Ishikawa (cell line): ENCODE measurements at regions not wholly inside any gene's neighbourhood (a gene's known extent, or its start where the extent isn't known, plus 50 kb on each side); places are given as distances from the start of the nearest gene placed in this dataset.

Experiments used
- CEBPB ChIP-seq: IDR thresholded peaks from 2 replicates; pipeline ENCODE4 v1.6.1; 2012
- CREB1 ChIP-seq: IDR thresholded peaks from 2 replicates; pipeline ENCODE4 v1.6.1; 2012; ENCODE audit warnings: low read depth
- EGR1 ChIP-seq: IDR thresholded peaks from 2 replicates; pipeline ENCODE4 v1.6.1; 2012
- EP300 ChIP-seq: IDR thresholded peaks from 2 replicates; pipeline ENCODE4 v1.6.1; 2012; ENCODE audit warnings: borderline replicate concordance
- FOXM1 ChIP-seq: IDR thresholded peaks from 2 replicates; pipeline ENCODE4 v1.6.1; 2012; ENCODE audit warnings: low read depth, borderline replicate concordance
- MAX ChIP-seq: IDR thresholded peaks from 2 replicates; pipeline ENCODE4 v1.6.1; 2012
- NFIC ChIP-seq: IDR thresholded peaks from 2 replicates; pipeline ENCODE4 v1.6.1; 2012
- RAD21 ChIP-seq: IDR thresholded peaks from 2 replicates; pipeline ENCODE4 v1.6.1; 2012; ENCODE audit warnings: low read depth
- REST ChIP-seq: IDR thresholded peaks from 2 replicates; pipeline ENCODE4 v1.6.1; 2012; ENCODE audit warnings: low read depth, mild to moderate bottlenecking
- TAF1 ChIP-seq: IDR thresholded peaks from 2 replicates; pipeline ENCODE4 v1.6.1; 2012; ENCODE audit warnings: low read depth, mild to moderate bottlenecking
- TCF12 ChIP-seq: IDR thresholded peaks from 2 replicates; pipeline ENCODE4 v1.6.1; 2012; ENCODE audit warnings: low read depth
- TEAD4 ChIP-seq: IDR thresholded peaks from 2 replicates; pipeline ENCODE4 v1.6.1; 2012
- USF1 ChIP-seq: IDR thresholded peaks from 2 replicates; pipeline ENCODE4 v1.6.1; 2012
- YY1 ChIP-seq: IDR thresholded peaks from 2 replicates; pipeline ENCODE4 v1.6.1; 2012; ENCODE audit warnings: low read depth
- ZBTB7A ChIP-seq: IDR thresholded peaks from 2 replicates; pipeline ENCODE4 v1.6.1; 2012; ENCODE audit warnings: low read depth

GRCh38 chr5:36397901-36398536, 96.3 kb upstream of the RANBP3L start:
- no peak for TF ChIP-seq ZBTB7A
- TF ChIP-seq FOXM1, result no peak
- TF ChIP-seq TEAD4, result no peak
- TF ChIP-seq EP300, result no peak
- TF ChIP-seq TAF1, result no peak
- TF ChIP-seq RAD21, result peak; percentile 71
- TF ChIP-seq MAX, result no peak
- no peak for TF ChIP-seq YY1

- no peak for TF ChIP-seq EP300
- no peak for TF ChIP-seq YY1
- no peak for TF ChIP-seq CREB1
- TF ChIP-seq MAX, result no peak
- TF ChIP-seq REST, result no peak
- no peak for TF ChIP-seq ZBTB7A
- no peak for TF ChIP-seq TAF1
- TF ChIP-seq TEAD4, result no peak
- TF ChIP-seq RAD21, result no peak
- TF ChIP-seq EGR1, result no peak
These were observed 100.8 kb upstream of the RANBP3L start for GRCh38 chr5:36402512-36402906.

GRCh38 chr5:36403632-36404311, 102.1 kb upstream of the RANBP3L start:
- TF ChIP-seq TEAD4 (no peak), TCF12 (peak; percentile 56), CREB1 (no peak), RAD21 (no peak), NFIC (peak; percentile 45)

- no peak for TF ChIP-seq TCF12
- no peak for TF ChIP-seq YY1
- TF ChIP-seq CEBPB, result no peak
- no peak for TF ChIP-seq TEAD4
These were observed 104.3 kb upstream of the RANBP3L start for GRCh38 chr5:36406023-36406422.

- TF ChIP-seq CEBPB (no peak), TAF1 (no peak), NFIC (no peak), RAD21 (no peak), USF1 (no peak), FOXM1 (no peak), TCF12 (no peak), EP300 (no peak), YY1 (no peak), REST (no peak), MAX (no peak), EGR1 (no peak), ZBTB7A (no peak), TEAD4 (no peak), CREB1 (no peak)
These were observed 105.7 kb upstream of the RANBP3L start for GRCh38 chr5:36407396-36407795.

- TF ChIP-seq RAD21 (peak; percentile 85), USF1 (no peak)
These were observed 113.2 kb upstream of the RANBP3L start for GRCh38 chr5:36414869-36415282.
